SK-N-MC (cell line): ENCODE measurements at regions not wholly inside any gene's neighbourhood (a gene's known extent, or its start where the extent isn't known, plus 50 kb on each side); places are given as distances from the start of the nearest gene placed in this dataset.

ENCODE experiments used
- EZH2 ChIP-seq: fragments of 200-600 bp; sonication (generic); IDR thresholded peaks from one replicate; pipeline ENCODE4 v1.6.1; 2017; ENCODE audit warnings: antibody characterized with exemption
- POLR2AphosphoS5 ChIP-seq: IDR thresholded peaks from 2 replicates; pipeline ENCODE4 v1.6.1; 2012; ENCODE audit warnings: mild to moderate bottlenecking, low read depth, low read length, borderline replicate concordance

DNA sequence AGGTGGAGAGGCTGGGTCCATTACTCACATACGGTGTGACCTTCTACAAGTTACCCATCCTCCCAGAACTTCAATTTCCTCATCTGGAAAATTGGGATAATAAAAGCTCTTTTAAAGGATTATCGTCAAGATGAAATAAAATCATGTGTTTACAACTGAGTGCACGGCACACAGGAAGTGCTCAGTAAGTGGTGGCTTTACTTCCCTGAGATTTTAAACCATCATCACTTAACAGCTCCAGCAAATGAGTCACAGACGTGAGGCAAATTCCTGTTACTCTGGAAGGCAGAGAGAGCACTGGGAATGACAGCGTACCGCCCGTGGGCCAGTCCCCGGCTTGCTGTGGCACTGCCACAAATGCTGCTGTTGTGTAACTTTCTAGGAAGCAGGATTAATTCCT lies 64.1 kb downstream of the MRPL57 start:
- no peak for TF ChIP-seq EZH2
- TF ChIP-seq POLR2AphosphoS5: peak; percentile 67; the same call in 1 of the 2 replicates
